NOMO-1 treated with dmso at 0.1 percent for 144 hours (cell line): ENCODE measurements at regions not wholly inside any gene's neighbourhood (a gene's known extent, or its start where the extent isn't known, plus 50 kb on each side); places are given as distances from the start of the nearest gene placed in this dataset.
"Not testable (repeated sequence)": the region's sequence is repeated elsewhere in the genome, so short reads cannot be mapped to it uniquely, and the experiment has no call there.

Experiments used
- DNase-seq: peaks from one replicate; lab custom pipeline; 2025; ENCODE audit not compliant: unreplicated experiment; lab: John Stamatoyannopoulos, UW

GRCh38 chr5:85388770-85389169 lies 1004.1 kb upstream of the EDIL3 start:
- no peak for DNase-seq

GRCh38 chr5:85392309-85392708 lies 1007.6 kb upstream of the EDIL3 start:
- DNase-seq = not testable (repeated sequence)

GRCh38 chr5:85395526-85395925 lies 1010.8 kb upstream of the EDIL3 start:
- no peak for DNase-seq

DNA sequence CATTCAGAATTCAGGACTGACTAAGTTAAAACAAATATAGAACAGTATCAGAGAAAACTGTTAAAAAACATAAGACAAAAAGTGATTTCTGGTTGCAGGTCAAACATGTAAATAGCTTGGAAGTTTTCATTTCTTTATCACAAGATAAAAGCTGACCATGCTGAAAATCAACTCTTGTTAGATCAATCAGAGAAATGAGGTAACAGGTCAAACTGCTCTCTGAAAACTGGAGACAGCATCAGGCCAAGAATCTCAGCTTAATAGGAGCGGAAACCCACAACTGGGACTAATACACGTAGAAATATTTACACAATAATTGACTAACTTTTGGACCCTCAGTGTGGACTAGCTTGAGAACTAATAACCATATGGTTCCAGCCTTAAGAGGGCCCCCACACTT lies 1012.8 kb upstream of the EDIL3 start:
- DNase-seq = no peak

GRCh38 chr5:85428426-85428934 lies 1043.8 kb upstream of the EDIL3 start:
- DNase-seq = no peak

DNA sequence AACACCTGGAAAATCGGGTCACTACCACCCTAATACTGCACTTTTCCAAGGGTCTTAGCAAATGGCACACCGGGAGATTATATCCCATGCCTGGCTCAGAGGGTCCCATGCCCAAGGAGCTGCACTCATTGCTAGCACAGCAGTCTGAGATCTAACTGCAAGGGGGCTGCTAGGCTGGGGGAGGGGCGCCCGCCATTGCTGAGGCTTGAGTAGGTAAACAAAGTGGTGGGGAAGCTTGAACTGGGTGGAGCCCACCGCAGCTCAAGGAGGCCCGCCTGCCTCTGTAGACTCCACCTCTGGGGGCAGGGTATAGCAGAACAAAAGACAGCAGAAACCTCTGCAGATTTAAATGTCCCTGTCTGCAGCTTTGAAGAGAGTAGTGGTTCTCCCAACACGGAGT lies 1047.0 kb upstream of the EDIL3 start:
- DNase-seq = not testable (repeated sequence)

DNA sequence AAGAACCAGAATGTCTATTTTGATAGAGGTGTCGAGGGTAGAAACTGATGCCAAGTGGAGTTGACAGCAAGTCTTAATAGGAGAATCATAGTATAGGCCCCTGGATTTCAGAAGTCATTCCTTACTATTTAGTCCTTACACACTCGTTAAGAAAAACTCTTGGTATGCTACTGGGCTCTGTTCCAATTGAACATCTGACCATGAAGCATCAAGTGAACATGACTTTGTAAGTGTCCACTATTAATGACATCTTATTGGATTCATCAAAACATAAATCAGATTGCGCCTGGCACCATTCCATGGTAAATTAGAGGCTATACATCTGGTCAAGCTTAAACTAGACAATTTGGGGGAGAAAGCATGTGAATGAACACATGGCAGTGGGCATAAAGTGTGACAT lies 1056.5 kb upstream of the EDIL3 start:
- no peak for DNase-seq

- no peak for DNase-seq
These were observed 1057.2 kb upstream of the EDIL3 start for GRCh38 chr5:85441853-85442252.

GRCh38 chr5:85452322-85453025 lies 1067.8 kb upstream of the EDIL3 start:
- no peak for DNase-seq

DNA sequence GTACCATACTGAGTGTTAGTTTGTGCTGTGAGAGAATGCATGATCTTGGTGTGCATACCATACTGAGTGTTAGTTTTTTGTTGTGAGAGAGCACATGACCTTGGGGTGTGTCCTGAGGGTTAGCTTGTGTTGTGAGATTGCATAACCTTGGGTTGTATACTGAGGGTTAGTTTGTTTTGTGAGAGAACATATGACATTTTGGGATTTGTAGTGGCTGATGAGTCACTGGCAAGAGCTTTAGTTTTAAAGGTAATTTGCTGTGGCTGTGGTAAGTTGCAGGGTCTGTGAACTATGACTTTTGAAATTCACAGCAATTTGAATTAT lies 1068.3 kb upstream of the EDIL3 start:
- DNase-seq = no peak

- no peak for DNase-seq
These were observed 1073.6 kb upstream of the EDIL3 start for GRCh38 chr5:85458319-85458718.

- DNase-seq = no peak
These were observed 1078.3 kb upstream of the EDIL3 start for GRCh38 chr5:85462957-85463356.

GRCh38 chr5:85466423-85466822 lies 1081.7 kb upstream of the EDIL3 start:
- DNase-seq = no peak

- no peak for DNase-seq
These were observed 1088.1 kb upstream of the EDIL3 start for GRCh38 chr5:85472749-85473148.

DNA sequence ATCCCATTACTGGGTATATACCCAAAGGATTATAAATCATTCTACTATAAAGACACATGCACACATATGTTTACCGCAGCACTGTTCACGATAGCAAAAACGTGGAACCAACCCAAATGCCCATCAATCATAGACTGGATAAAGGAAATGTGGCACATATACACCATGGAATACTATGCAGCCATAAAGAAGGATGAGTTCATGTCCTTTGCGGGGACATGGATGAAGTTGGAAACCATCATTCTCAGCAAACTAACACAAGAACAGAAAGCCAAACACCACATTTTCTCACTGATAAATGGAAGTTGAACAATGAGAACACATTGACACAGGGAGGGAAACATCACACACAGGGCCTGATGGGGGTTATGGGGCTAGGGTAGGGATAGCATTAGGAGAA lies 1090.5 kb upstream of the EDIL3 start:
- not testable (repeated sequence) for DNase-seq

GRCh38 chr5:85476617-85477016 lies 1091.9 kb upstream of the EDIL3 start:
- DNase-seq = no peak

DNA sequence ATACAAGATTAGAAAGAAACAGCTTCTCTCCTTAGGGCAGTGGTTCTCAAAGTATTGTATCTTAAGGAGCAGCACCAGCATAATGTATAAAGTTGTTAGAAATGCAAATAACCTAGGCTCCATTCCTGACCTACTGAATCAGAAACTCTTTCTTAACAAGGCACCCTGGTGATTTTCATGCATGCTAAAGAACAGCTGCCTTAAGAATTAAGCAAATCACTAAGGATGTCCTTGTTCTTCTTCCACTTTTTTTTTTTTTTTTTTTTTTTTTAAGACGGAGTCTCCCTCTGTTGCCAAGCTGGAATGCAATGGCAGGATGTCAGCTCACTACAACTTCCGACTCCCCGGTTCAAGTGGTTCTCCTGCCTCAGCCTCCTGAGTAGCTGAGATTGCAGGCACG lies 1095.2 kb upstream of the EDIL3 start:
- DNase-seq = no peak

GRCh38 chr5:85484982-85485574 lies 1100.4 kb upstream of the EDIL3 start:
- no peak for DNase-seq

DNA sequence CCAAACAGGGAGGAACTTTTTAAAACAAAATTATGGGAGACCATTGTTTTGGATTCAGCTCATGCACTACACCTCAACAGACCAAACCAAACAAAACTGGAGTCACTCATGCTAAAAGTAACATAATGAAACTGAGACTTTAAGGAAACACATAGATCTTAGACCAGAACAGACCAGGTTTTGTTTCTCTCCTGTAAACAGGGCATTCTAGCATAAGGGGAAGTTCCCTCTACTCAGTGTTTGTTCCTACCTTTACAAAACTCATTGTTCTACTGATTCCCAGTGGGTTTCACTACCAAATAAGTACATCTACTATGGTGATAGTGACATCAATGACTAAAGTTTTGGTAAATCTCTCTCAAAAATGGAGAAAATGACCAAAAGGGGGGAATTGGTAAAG lies 1103.6 kb upstream of the EDIL3 start:
- DNase-seq = no peak

DNA sequence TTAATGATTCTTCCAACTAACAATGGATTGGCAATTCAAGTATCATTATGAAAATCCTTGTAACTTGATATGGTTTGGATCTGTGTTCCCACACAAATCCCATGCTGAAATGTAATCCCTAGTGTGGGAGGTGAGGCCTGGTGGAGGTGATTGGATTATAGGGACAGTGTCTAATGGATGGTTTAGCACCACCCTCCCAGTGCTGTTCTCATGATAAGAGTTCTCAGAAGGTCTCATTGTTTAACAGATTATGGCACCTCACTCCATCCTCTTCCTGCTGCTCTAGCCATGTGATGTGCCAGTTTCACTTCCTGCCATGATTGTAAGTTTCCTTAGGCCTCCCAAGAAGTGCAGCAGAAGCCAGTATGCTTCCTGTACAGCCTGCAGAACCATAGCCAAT lies 1116.2 kb upstream of the EDIL3 start:
- no peak for DNase-seq

DNA sequence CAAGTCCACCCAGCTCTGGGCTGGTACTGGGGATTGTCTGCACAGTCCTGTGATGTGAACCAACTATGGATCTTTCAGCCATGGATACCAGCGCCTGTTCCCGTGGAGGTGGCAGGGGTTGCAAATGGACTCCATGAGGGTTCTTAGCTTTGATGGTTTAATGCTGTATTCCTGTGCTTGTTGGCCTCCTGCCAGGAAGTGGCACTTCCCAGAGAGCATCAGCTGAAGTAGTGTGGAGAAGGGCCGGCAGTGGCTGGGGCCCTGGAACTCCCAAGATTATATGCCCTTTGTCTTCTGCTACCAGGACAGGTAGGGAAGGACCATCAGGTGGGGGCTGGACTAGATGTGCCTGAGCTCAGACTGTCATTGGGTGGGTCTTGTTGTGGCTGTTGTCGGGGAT lies 1104.8 kb upstream of the COX7C start:
- no peak for DNase-seq

DNA sequence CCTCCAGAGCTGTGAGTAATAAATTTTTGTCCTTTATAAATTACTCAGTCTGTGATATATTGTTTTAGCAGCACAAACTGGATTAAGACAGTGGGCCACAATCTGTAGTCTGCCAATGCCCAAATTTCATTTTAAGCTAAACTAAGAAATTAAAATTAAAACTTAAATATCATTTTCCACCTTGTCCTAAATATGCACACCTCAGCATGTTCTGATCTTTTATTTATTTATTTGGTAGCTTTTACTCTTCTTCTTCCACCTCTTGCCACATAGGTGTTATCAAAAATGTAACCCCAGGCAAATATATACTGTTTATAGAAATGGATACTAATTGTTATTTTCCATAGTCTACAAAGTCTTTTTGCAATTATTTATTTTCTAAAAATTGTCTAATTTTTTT lies 1102.2 kb upstream of the COX7C start:
- no peak for DNase-seq

DNA sequence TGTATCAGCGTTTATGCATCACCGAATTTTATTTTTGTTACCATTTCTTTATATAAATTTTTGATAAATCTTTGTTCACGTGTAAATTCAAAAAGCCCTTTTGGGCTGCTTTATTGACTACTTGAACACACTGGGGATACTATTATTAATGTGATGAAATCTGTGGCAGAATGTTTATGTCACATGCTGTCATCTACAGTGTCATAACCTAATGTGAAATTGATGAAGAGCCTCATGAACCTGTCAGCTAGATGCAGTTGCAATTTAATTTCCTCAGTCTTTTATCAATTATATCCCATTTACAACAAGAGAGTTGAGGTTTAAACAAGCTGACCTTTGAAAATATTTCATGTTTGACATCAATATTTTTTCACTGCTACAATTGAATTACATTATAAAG lies 1100.4 kb upstream of the COX7C start:
- no peak for DNase-seq
